ENCODE measurements at regions not wholly inside any gene's neighbourhood (a gene's known extent, or its start where the extent isn't known, plus 50 kb on each side); places are given as distances from the start of the nearest gene placed in this dataset.

- no peaks in the 10 kb centered on the region for H3K36me3 ChIP-seq (ENCODE audit: control insufficient read depth in 1 of 2, insufficient read depth in 2 of 2, low read length in 2 of 2)
- no peak overlapping the region for H3K27ac ChIP-seq (ENCODE audit: low read depth, low read length)
- H3K9me3 ChIP-seq (ENCODE audit: control insufficient read depth in 1 of 2, low read length in 2 of 2), result no peaks in the 10 kb centered on the region
- H3K4me1 ChIP-seq (ENCODE audit: control insufficient read depth in 1 of 2, insufficient read depth in 2 of 2, low read length in 2 of 2), result no peaks in the 10 kb centered on the region
- no peak overlapping the region for H3K9ac ChIP-seq (ENCODE audit: low read depth in 1 of 2, low read length in 2 of 2)
- no peak overlapping the region for H3K4me3 ChIP-seq (ENCODE audit: low read depth in 1 of 2, low read length in 2 of 2)
- no peaks in the 10 kb centered on the region for H3K27me3 ChIP-seq (ENCODE audit: control insufficient read depth in 1 of 2, insufficient read depth in 2 of 2, low read length in 2 of 2)
Observed at GRCh38 chr17:63335831-63336230, 110.3 kb downstream of the CYB561 start.

- Histone ChIP-seq H3K9ac (ENCODE audit: low read depth in 1 of 2, low read length in 2 of 2) (no peak overlapping the region), H3K36me3 (ENCODE audit: control insufficient read depth in 1 of 2, insufficient read depth in 2 of 2, low read length in 2 of 2) (no peaks in the 10 kb centered on the region), H3K4me1 (ENCODE audit: control insufficient read depth in 1 of 2, insufficient read depth in 2 of 2, low read length in 2 of 2) (no peaks in the 10 kb centered on the region), H3K27ac (ENCODE audit: low read depth, low read length) (no peak overlapping the region), H3K4me3 (ENCODE audit: low read depth in 1 of 2, low read length in 2 of 2) (no peak overlapping the region), H3K9me3 (ENCODE audit: control insufficient read depth in 1 of 2, low read length in 2 of 2) (no peaks in the 10 kb centered on the region), H3K27me3 (ENCODE audit: control insufficient read depth in 1 of 2, insufficient read depth in 2 of 2, low read length in 2 of 2) (no peaks in the 10 kb centered on the region)
Observed at GRCh38 chr17:63337579-63337978, 108.5 kb downstream of the CYB561 start.

GRCh38 chr17:63338272-63338671 lies 107.8 kb downstream of the CYB561 start:
- Histone ChIP-seq H3K4me1 (ENCODE audit: control insufficient read depth in 1 of 2, insufficient read depth in 2 of 2, low read length in 2 of 2) (no peaks in the 10 kb centered on the region), H3K4me3 (ENCODE audit: low read depth in 1 of 2, low read length in 2 of 2) (no peak overlapping the region), H3K9me3 (ENCODE audit: control insufficient read depth in 1 of 2, low read length in 2 of 2) (no peaks in the 10 kb centered on the region), H3K36me3 (ENCODE audit: control insufficient read depth in 1 of 2, insufficient read depth in 2 of 2, low read length in 2 of 2) (no peaks in the 10 kb centered on the region), H3K27me3 (ENCODE audit: control insufficient read depth in 1 of 2, insufficient read depth in 2 of 2, low read length in 2 of 2) (no peaks in the 10 kb centered on the region), H3K27ac (ENCODE audit: low read depth, low read length) (no peak overlapping the region), H3K9ac (ENCODE audit: low read depth in 1 of 2, low read length in 2 of 2) (no peak overlapping the region)

- Histone ChIP-seq H3K9ac (ENCODE audit: low read depth in 1 of 2, low read length in 2 of 2) (no peak overlapping the region), H3K36me3 (ENCODE audit: control insufficient read depth in 1 of 2, insufficient read depth in 2 of 2, low read length in 2 of 2) (no peaks in the 10 kb centered on the region), H3K4me1 (ENCODE audit: control insufficient read depth in 1 of 2, insufficient read depth in 2 of 2, low read length in 2 of 2) (no peaks in the 10 kb centered on the region), H3K9me3 (ENCODE audit: control insufficient read depth in 1 of 2, low read length in 2 of 2) (no peaks in the 10 kb centered on the region), H3K27ac (ENCODE audit: low read depth, low read length) (no peak overlapping the region), H3K4me3 (ENCODE audit: low read depth in 1 of 2, low read length in 2 of 2) (no peak overlapping the region), H3K27me3 (ENCODE audit: control insufficient read depth in 1 of 2, insufficient read depth in 2 of 2, low read length in 2 of 2) (no peaks in the 10 kb centered on the region)
Observed at GRCh38 chr17:63341276-63341675, 104.8 kb downstream of the CYB561 start.

- no peak overlapping the region for H3K27ac ChIP-seq (ENCODE audit: low read depth, low read length)
- H3K36me3 ChIP-seq (ENCODE audit: control insufficient read depth in 1 of 2, insufficient read depth in 2 of 2, low read length in 2 of 2), result no peaks in the 10 kb centered on the region
- no peaks in the 10 kb centered on the region for H3K9me3 ChIP-seq (ENCODE audit: control insufficient read depth in 1 of 2, low read length in 2 of 2)
- no peak overlapping the region for H3K4me3 ChIP-seq (ENCODE audit: low read depth in 1 of 2, low read length in 2 of 2)
- no peak overlapping the region for H3K9ac ChIP-seq (ENCODE audit: low read depth in 1 of 2, low read length in 2 of 2)
- peaks cover 0 to 1% of the 10 kb centered on the region in 2 donors for H3K4me1 ChIP-seq (ENCODE audit: control insufficient read depth in 1 of 2, insufficient read depth in 2 of 2, low read length in 2 of 2)
- H3K27me3 ChIP-seq (ENCODE audit: control insufficient read depth in 1 of 2, insufficient read depth in 2 of 2, low read length in 2 of 2), result no peaks in the 10 kb centered on the region
Observed at GRCh38 chr17:63344383-63344782, 101.7 kb downstream of the CYB561 start.

GRCh38 chr17:63345611-63346010 lies 100.5 kb downstream of the CYB561 start:
- H3K27me3 ChIP-seq (ENCODE audit: control insufficient read depth in 1 of 2, insufficient read depth in 2 of 2, low read length in 2 of 2), result no peaks in the 10 kb centered on the region

GRCh38 chr17:63347475-63347874 lies 98.6 kb downstream of the CYB561 start:
- peaks cover 0 to 5% of the 10 kb centered on the region in 2 donors for H3K4me1 ChIP-seq (ENCODE audit: control insufficient read depth in 1 of 2, insufficient read depth in 2 of 2, low read length in 2 of 2)
- no peaks in the 10 kb centered on the region for H3K36me3 ChIP-seq (ENCODE audit: control insufficient read depth in 1 of 2, insufficient read depth in 2 of 2, low read length in 2 of 2)
- H3K27me3 ChIP-seq (ENCODE audit: control insufficient read depth in 1 of 2, insufficient read depth in 2 of 2, low read length in 2 of 2), result no peaks in the 10 kb centered on the region
- H3K27ac ChIP-seq (ENCODE audit: low read depth, low read length), result no peak overlapping the region
- no peak overlapping the region for H3K9ac ChIP-seq (ENCODE audit: low read depth in 1 of 2, low read length in 2 of 2)
- H3K9me3 ChIP-seq (ENCODE audit: control insufficient read depth in 1 of 2, low read length in 2 of 2), result no peaks in the 10 kb centered on the region
- no peak overlapping the region for H3K4me3 ChIP-seq (ENCODE audit: low read depth in 1 of 2, low read length in 2 of 2)

More at GRCh38 chr17:63345611-63346010, 100.5 kb downstream of the CYB561 start:
- peaks cover 0 to 5% of the 10 kb centered on the region in 2 donors for H3K4me1 ChIP-seq (ENCODE audit: control insufficient read depth in 1 of 2, insufficient read depth in 2 of 2, low read length in 2 of 2)
- no peaks in the 10 kb centered on the region for H3K9me3 ChIP-seq (ENCODE audit: control insufficient read depth in 1 of 2, low read length in 2 of 2)
- no peaks in the 10 kb centered on the region for H3K36me3 ChIP-seq (ENCODE audit: control insufficient read depth in 1 of 2, insufficient read depth in 2 of 2, low read length in 2 of 2)
- no peak overlapping the region for H3K9ac ChIP-seq (ENCODE audit: low read depth in 1 of 2, low read length in 2 of 2)
- H3K4me3 ChIP-seq (ENCODE audit: low read depth in 1 of 2, low read length in 2 of 2), result no peak overlapping the region
- H3K27ac ChIP-seq (ENCODE audit: low read depth, low read length), result no peak overlapping the region

GRCh38 chr17:63349478-63350000 lies 96.6 kb downstream of the CYB561 start:
- no peak overlapping the region for H3K27ac ChIP-seq (ENCODE audit: low read depth, low read length)

GRCh38 chr17:63350364-63350763 lies 95.7 kb downstream of the CYB561 start:
- Histone ChIP-seq H3K9ac (ENCODE audit: low read depth in 1 of 2, low read length in 2 of 2) (no peak overlapping the region), H3K36me3 (ENCODE audit: control insufficient read depth in 1 of 2, insufficient read depth in 2 of 2, low read length in 2 of 2) (no peaks in the 10 kb centered on the region), H3K27me3 (ENCODE audit: control insufficient read depth in 1 of 2, insufficient read depth in 2 of 2, low read length in 2 of 2) (no peaks in the 10 kb centered on the region), H3K4me3 (ENCODE audit: low read depth in 1 of 2, low read length in 2 of 2) (no peak overlapping the region), H3K4me1 (ENCODE audit: control insufficient read depth in 1 of 2, insufficient read depth in 2 of 2, low read length in 2 of 2) (peaks cover 0 to 12% of the 10 kb centered on the region in 2 donors), H3K9me3 (ENCODE audit: control insufficient read depth in 1 of 2, low read length in 2 of 2) (no peaks in the 10 kb centered on the region), H3K27ac (ENCODE audit: low read depth, low read length) (no peak overlapping the region)

More at GRCh38 chr17:63349478-63350000, 96.6 kb downstream of the CYB561 start:
- Histone ChIP-seq H3K4me3 (ENCODE audit: low read depth in 1 of 2, low read length in 2 of 2) (no peak overlapping the region), H3K9me3 (ENCODE audit: control insufficient read depth in 1 of 2, low read length in 2 of 2) (no peaks in the 10 kb centered on the region), H3K9ac (ENCODE audit: low read depth in 1 of 2, low read length in 2 of 2) (no peak overlapping the region), H3K36me3 (ENCODE audit: control insufficient read depth in 1 of 2, insufficient read depth in 2 of 2, low read length in 2 of 2) (no peaks in the 10 kb centered on the region), H3K4me1 (ENCODE audit: control insufficient read depth in 1 of 2, insufficient read depth in 2 of 2, low read length in 2 of 2) (peaks cover 0 to 5% of the 10 kb centered on the region in 2 donors), H3K27me3 (ENCODE audit: control insufficient read depth in 1 of 2, insufficient read depth in 2 of 2, low read length in 2 of 2) (no peaks in the 10 kb centered on the region)

- H3K4me3 ChIP-seq (ENCODE audit: low read depth in 1 of 2, low read length in 2 of 2), result no peak overlapping the region
- H3K9ac ChIP-seq (ENCODE audit: low read depth in 1 of 2, low read length in 2 of 2), result no peak overlapping the region
- H3K27ac ChIP-seq (ENCODE audit: low read depth, low read length), result no peak overlapping the region
- H3K4me1 ChIP-seq (ENCODE audit: control insufficient read depth in 1 of 2, insufficient read depth in 2 of 2, low read length in 2 of 2), result peaks cover 5 to 28% of the 10 kb centered on the region in 2 donors
- no peaks in the 10 kb centered on the region for H3K36me3 ChIP-seq (ENCODE audit: control insufficient read depth in 1 of 2, insufficient read depth in 2 of 2, low read length in 2 of 2)
- H3K9me3 ChIP-seq (ENCODE audit: control insufficient read depth in 1 of 2, low read length in 2 of 2), result no peaks in the 10 kb centered on the region
- H3K27me3 ChIP-seq (ENCODE audit: control insufficient read depth in 1 of 2, insufficient read depth in 2 of 2, low read length in 2 of 2), result no peaks in the 10 kb centered on the region
Observed at GRCh38 chr17:63354256-63354655, 91.8 kb downstream of the CYB561 start.

- Histone ChIP-seq H3K27ac (ENCODE audit: low read depth, low read length) (no peak overlapping the region), H3K4me1 (ENCODE audit: control insufficient read depth in 1 of 2, insufficient read depth in 2 of 2, low read length in 2 of 2) (peaks cover 5 to 23% of the 10 kb centered on the region in 2 donors), H3K36me3 (ENCODE audit: control insufficient read depth in 1 of 2, insufficient read depth in 2 of 2, low read length in 2 of 2) (no peaks in the 10 kb centered on the region), H3K9me3 (ENCODE audit: control insufficient read depth in 1 of 2, low read length in 2 of 2) (no peaks in the 10 kb centered on the region), H3K4me3 (ENCODE audit: low read depth in 1 of 2, low read length in 2 of 2) (no peak overlapping the region), H3K9ac (ENCODE audit: low read depth in 1 of 2, low read length in 2 of 2) (peak overlapping the region in 1 of 2 donors; percentile 10), H3K27me3 (ENCODE audit: control insufficient read depth in 1 of 2, insufficient read depth in 2 of 2, low read length in 2 of 2) (no peaks in the 10 kb centered on the region)
Observed at GRCh38 chr17:63356337-63356757, 89.8 kb downstream of the CYB561 start.

Data from duodenal mucosa (tissue), 2 donors.